ENCODE measurements at regions not wholly inside any gene's neighbourhood (a gene's known extent, or its start where the extent isn't known, plus 50 kb on each side); places are given as distances from the start of the nearest gene placed in this dataset.

- TF ChIP-seq, protein P1, sequence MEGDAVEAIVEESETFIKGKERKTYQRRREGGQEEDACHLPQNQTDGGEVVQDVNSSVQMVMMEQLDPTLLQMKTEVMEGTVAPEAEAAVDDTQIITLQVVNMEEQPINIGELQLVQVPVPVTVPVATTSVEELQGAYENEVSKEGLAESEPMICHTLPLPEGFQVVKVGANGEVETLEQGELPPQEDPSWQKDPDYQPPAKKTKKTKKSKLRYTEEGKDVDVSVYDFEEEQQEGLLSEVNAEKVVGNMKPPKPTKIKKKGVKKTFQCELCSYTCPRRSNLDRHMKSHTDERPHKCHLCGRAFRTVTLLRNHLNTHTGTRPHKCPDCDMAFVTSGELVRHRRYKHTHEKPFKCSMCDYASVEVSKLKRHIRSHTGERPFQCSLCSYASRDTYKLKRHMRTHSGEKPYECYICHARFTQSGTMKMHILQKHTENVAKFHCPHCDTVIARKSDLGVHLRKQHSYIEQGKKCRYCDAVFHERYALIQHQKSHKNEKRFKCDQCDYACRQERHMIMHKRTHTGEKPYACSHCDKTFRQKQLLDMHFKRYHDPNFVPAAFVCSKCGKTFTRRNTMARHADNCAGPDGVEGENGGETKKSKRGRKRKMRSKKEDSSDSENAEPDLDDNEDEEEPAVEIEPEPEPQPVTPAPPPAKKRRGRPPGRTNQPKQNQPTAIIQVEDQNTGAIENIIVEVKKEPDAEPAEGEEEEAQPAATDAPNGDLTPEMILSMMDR (IDR thresholded peaks at IDR 0.05; ENCODE audit: poor library complexity, severe bottlenecking): no peak
- TF ChIP-seq EP300 (conservative IDR thresholded peaks at IDR 0.05; ENCODE audit: poor library complexity, severe bottlenecking): no peak
- no peak for TF ChIP-seq POLR2AphosphoS5 (IDR thresholded peaks at IDR 0.05)
Measured at GRCh38 chr12:69015831-69016230, 82.9 kb upstream of the CPM start.

Data from neural cell (in vitro differentiated cells).